ENCODE measurements at regions not wholly inside any gene's neighbourhood (a gene's known extent, or its start where the extent isn't known, plus 50 kb on each side); places are given as distances from the start of the nearest gene placed in this dataset.

GRCh38 chr10:90640756-90641155, 217.1 kb downstream of the HTR7 start:
- DNase-seq, result no peak

GRCh38 chr10:90641731-90642130, 216.1 kb downstream of the HTR7 start:
- no peak for DNase-seq

- no peak for DNase-seq
Measured at GRCh38 chr10:90642136-90642535, 215.7 kb downstream of the HTR7 start.

GRCh38 chr10:90642650-90643049, 215.2 kb downstream of the HTR7 start:
- no peak for DNase-seq

GRCh38 chr10:90644165-90644564, 213.7 kb downstream of the HTR7 start:
- DNase-seq, result no peak

- no peak for DNase-seq
Measured at GRCh38 chr10:90650858-90651257, 207.0 kb downstream of the HTR7 start.

GRCh38 chr10:90652519-90652918, 205.3 kb downstream of the HTR7 start:
- DNase-seq, result no peak

GRCh38 chr10:90658791-90659190, 199.0 kb downstream of the HTR7 start:
- DNase-seq, result no peak

GRCh38 chr10:90665905-90666662, 191.8 kb downstream of the HTR7 start:
- no peak for DNase-seq

GRCh38 chr10:90674461-90674860, 183.4 kb downstream of the HTR7 start:
- no peak for DNase-seq

GRCh38 chr10:90674928-90675327, 182.9 kb downstream of the HTR7 start:
- DNase-seq, result no peak

GRCh38 chr10:90675621-90676020, 182.2 kb downstream of the HTR7 start:
- DNase-seq, result no peak

Measured in stimulated activated CD4-positive, alpha-beta T cell treated with anti-CD3 and anti-CD28 coated beads, Interleukin-2, amount 100 ng/mL, for 48 hours (primary cell).